B cell (primary cell): ENCODE measurements at regions not wholly inside any gene's neighbourhood (a gene's known extent, or its start where the extent isn't known, plus 50 kb on each side); places are given as distances from the start of the nearest gene placed in this dataset.

ENCODE experiments used
- ATAC-seq: fragments of 200-7000 bp; cut with Tn5 transposase; one replicate; pipeline ENCODE4 v1.10.0; 2021; ENCODE audit warnings: low read depth, mild to moderate bottlenecking, moderate number of reproducible peaks, moderate library complexity
- CTCF ChIA-PET: fragments of 350-600 bp; sonication (Branson Sonifier 250); formaldehyde crosslinking; loops from one replicate; lab custom pipeline; 2021; ENCODE audit warnings: antibody characterized with exemption, inconsistent platforms; lab: Charles Lee
- POLR2A ChIA-PET: fragments of 350-600 bp; sonication (Branson Sonifier 250); formaldehyde crosslinking; loops from one replicate; lab custom pipeline; 2021; ENCODE audit warnings: antibody characterized with exemption; lab: Charles Lee
- DNase-seq: peaks from one replicate; pipeline ENCODE4 v3.0.0; 2013
- H2AFZ ChIP-seq: 2 replicates; pipeline ENCODE4 v1.6.1; 2012; ENCODE audit warnings: mild to moderate bottlenecking, low read depth, low read length; ENCODE audit not compliant: insufficient read depth, poor library complexity, severe bottlenecking
- H3K27ac ChIP-seq, 2 donors: 1 replicate in 1 of 2; 2 replicates in 1 of 2; pipeline ENCODE4 v1.5.1; 2012 to 2013; ENCODE audit warnings: low read length in 2 of 2, mild to moderate bottlenecking in 2 of 2, moderate library complexity in 1 of 2
- H3K27me3 ChIP-seq, 4 experiments: fragments of 200-600 bp in 1 of 4; sonication (generic) in 1 of 4; replicated peaks in 1 of 4; 1 replicate in 2 of 4; 2 replicates in 2 of 4; pipeline versions ENCODE4 v1.6.1 to v1.7.0; 2013 to 2016; ENCODE audit warnings: low read length in 3 of 4, mild to moderate bottlenecking in 2 of 4, mixed read lengths in 1 of 4, moderate library complexity in 1 of 4; ENCODE audit not compliant: insufficient read depth in 4 of 4, control insufficient read depth in 3 of 4; ENCODE audit errors: control extremely low read depth in 1 of 4
- H3K36me3 ChIP-seq, 2 experiments: replicated peaks in 1 of 2; 1 replicate in 1 of 2; 2 replicates in 1 of 2; pipeline versions ENCODE4 v1.6.1 to v1.7.1; 2013; ENCODE audit warnings: low read length in 1 of 2; ENCODE audit not compliant: insufficient read depth in 2 of 2, control insufficient read depth in 1 of 2; ENCODE audit errors: control extremely low read depth in 1 of 2, extremely low read depth in 1 of 2
- H3K4me1 ChIP-seq, 2 donors: fragments of 200-600 bp in 1 of 2; sonication (generic) in 1 of 2; 1 replicate in 1 of 2; 2 replicates in 1 of 2; pipeline versions ENCODE4 v1.5.1 to v1.6.1; 2013 to 2017; ENCODE audit warnings: low read length in 2 of 2; ENCODE audit not compliant: control insufficient read depth in 2 of 2, insufficient read depth in 2 of 2
- H3K4me2 ChIP-seq: replicated peaks from 2 replicates; pipeline ENCODE3; 2012; ENCODE audit warnings: mild to moderate bottlenecking, low read depth, low read length; ENCODE audit not compliant: poor library complexity, severe bottlenecking
- H3K4me3 ChIP-seq, 5 experiments: fragments of 200-600 bp in 1 of 5; sonication (generic) in 1 of 5; 1 replicate in 3 of 5; 2 replicates in 2 of 5; pipeline versions ENCODE4 v1.5.1 to v1.7.0; 2011 to 2016; ENCODE audit warnings: low read length in 4 of 5, mild to moderate bottlenecking in 4 of 5, low read depth in 2 of 5, control low read depth in 1 of 5, moderate library complexity in 1 of 5; ENCODE audit not compliant: insufficient read depth in 1 of 5; ENCODE audit errors: control extremely low read depth in 1 of 5, extremely low read depth in 1 of 5
- H3K79me2 ChIP-seq: fragments of 200-600 bp; sonication (generic); one replicate; pipeline ENCODE4 v1.6.0; 2016; ENCODE audit warnings: low read length; ENCODE audit not compliant: control insufficient read depth, insufficient read depth
- H3K9ac ChIP-seq: fragments of 200-600 bp; sonication (generic); 2 replicates; pipeline ENCODE4 v1.6.1; 2017; ENCODE audit warnings: mild to moderate bottlenecking, low read length, moderate library complexity
- H3K9me3 ChIP-seq, 3 donors: one replicate each; pipeline versions ENCODE4 v1.6.1 to v1.7.1; 2013; ENCODE audit warnings: low read length in 2 of 3; ENCODE audit not compliant: control insufficient read depth in 2 of 3, insufficient read depth in 1 of 3; ENCODE audit errors: control extremely low read depth in 1 of 3
- H4K20me1 ChIP-seq: 2 replicates; pipeline ENCODE4 v1.6.0; 2012; ENCODE audit warnings: mild to moderate bottlenecking, low read length; ENCODE audit not compliant: insufficient read depth, control insufficient read depth, poor library complexity, severe bottlenecking
- H3K27ac Mint-ChIP-seq: one replicate; pipeline ENCODE4 v1.8.0; 2021; ENCODE audit warnings: mixed read lengths
- H3K27me3 Mint-ChIP-seq: one replicate; pipeline ENCODE4 v1.8.0; 2021; ENCODE audit warnings: mixed read lengths
- H3K4me1 Mint-ChIP-seq: one replicate; pipeline ENCODE4 v1.8.0; 2021; ENCODE audit warnings: mixed read lengths
- H3K4me3 Mint-ChIP-seq: one replicate; pipeline ENCODE4 v1.8.0; 2021; ENCODE audit warnings: mixed read lengths
- H3K9me3 Mint-ChIP-seq: one replicate; pipeline ENCODE4 v1.8.0; 2022; ENCODE audit warnings: mixed read lengths; ENCODE audit not compliant: insufficient read depth
- EZH2 ChIP-seq: IDR thresholded peaks from 2 replicates; pipeline ENCODE4 v1.6.1; 2012; ENCODE audit warnings: borderline replicate concordance, low read depth, mild to moderate bottlenecking, moderate library complexity, low read length; ENCODE audit not compliant: insufficient read depth, poor library complexity, severe bottlenecking
- WGBS: methylation state at CpG from one replicate; pipeline ENCODE4 v1.1.5; 2013; ENCODE audit warnings: missing lambda C conversion rate; ENCODE audit not compliant: insufficient coverage; 5-methylcytosine and 5-hydroxymethylcytosine counted together
- intact Hi-C: fragments of 100-400 bp; cut with micrococcal nuclease; formaldehyde crosslinking; loops from one replicate; pipeline ENCODE4 v1.10.0; 2022
- TF ChIP-seq, protein P1 (sequence below): fragments of 200-600 bp; IDR thresholded peaks from one replicate; pipeline ENCODE4 v1.8.0; 2022; ENCODE audit warnings: antibody characterized with exemption, mild to moderate bottlenecking

DNA sequence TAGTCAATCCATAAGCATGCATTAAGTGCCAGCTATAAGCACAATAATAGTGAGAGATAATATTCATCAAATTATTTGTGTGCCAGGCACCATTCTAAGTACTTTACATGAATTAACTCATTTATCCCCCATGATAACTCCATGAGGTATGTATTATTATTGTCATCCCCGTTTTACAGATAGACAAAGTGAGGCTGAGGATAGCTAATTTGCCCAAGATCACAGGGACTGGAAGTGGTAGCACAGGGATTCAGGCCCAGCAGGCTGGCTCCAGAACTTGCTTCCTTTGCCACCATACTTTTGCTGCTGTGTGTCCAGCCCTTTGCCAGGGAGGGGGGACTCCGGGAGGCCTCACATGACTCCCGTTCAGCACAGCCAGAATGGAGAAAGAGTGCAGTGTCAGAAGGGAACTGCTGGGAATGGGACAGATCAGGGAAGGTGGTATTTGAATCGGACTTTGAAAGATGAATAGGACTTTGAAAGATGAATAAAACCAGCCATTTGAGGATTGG is 128.0 kb upstream of the PWP1 start:
- ChIA-PET CTCF (no interaction called here), POLR2A (no interaction called here)
- 92% methylated on average over 3 of the region's 4 CpGs for WGBS

DNA sequence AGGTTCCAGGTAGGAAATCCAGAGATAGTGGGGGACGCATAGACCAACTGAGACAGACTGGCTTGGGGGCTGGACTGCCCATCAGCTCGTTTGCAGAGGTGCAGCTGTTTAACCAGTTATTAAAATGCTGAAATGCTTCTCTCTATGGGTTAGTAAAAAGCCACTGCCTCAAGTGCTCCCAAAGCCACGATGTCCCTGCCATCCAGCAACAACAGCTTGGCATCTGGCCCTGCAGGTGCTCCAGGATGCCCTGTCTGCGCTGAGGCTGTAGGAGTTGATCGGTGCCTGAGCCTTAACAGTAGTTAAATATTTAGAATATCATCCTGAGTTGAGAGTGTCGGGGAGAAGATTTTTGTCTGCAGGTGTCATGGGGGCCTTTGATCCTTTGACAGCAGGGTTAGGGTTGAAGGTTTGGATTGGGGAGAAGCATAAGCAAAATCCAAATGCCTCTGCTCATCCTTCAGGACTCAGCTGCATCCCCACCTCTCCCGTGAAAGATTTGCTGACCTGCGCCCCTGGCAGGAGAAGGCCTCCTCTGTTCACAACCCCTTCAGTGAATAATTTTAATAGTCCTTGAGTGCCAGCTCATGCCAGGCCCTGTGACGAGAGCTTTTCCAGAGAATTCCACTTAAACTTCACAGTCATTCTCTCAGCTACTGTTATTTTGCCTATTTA is 127.3 kb upstream of the PWP1 start:
- Histone ChIP-seq H3K36me3 (no peaks in the 10 kb centered on the region), H2AFZ (no peak overlapping the region), H3K4me1 (no peaks in the 10 kb centered on the region), H3K79me2 (no peaks in the 10 kb centered on the region), H3K27me3 (no peaks in the 10 kb centered on the region), H3K9ac (no peak overlapping the region), H3K4me3 (no peak overlapping the region), H4K20me1 (no peaks in the 10 kb centered on the region), H3K4me2 (no peak overlapping the region), H3K9me3 (no peaks in the 10 kb centered on the region), H3K27ac (no peak overlapping the region)
- DNase-seq (no peak), ATAC-seq (no peak)
- 100% methylated on average over 4 of the region's 9 CpGs for WGBS
- Mint-ChIP-seq H3K4me1 (no peaks in the 10 kb centered on the region), H3K4me3 (no peak overlapping the region), H3K27ac (no peak overlapping the region), H3K27me3 (peaks cover 10% of the 10 kb centered on the region), H3K9me3 (no peaks in the 10 kb centered on the region)
- intact Hi-C loops = no loop called here
- TF ChIP-seq, protein P1, sequence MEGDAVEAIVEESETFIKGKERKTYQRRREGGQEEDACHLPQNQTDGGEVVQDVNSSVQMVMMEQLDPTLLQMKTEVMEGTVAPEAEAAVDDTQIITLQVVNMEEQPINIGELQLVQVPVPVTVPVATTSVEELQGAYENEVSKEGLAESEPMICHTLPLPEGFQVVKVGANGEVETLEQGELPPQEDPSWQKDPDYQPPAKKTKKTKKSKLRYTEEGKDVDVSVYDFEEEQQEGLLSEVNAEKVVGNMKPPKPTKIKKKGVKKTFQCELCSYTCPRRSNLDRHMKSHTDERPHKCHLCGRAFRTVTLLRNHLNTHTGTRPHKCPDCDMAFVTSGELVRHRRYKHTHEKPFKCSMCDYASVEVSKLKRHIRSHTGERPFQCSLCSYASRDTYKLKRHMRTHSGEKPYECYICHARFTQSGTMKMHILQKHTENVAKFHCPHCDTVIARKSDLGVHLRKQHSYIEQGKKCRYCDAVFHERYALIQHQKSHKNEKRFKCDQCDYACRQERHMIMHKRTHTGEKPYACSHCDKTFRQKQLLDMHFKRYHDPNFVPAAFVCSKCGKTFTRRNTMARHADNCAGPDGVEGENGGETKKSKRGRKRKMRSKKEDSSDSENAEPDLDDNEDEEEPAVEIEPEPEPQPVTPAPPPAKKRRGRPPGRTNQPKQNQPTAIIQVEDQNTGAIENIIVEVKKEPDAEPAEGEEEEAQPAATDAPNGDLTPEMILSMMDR = no peak
- no peak for TF ChIP-seq EZH2
- CTCF ChIA-PET = no interaction called here
- POLR2A ChIA-PET = no interaction called here

More for the DNA sequence above, 128.0 kb upstream of the PWP1 start:
- Histone ChIP-seq H2AFZ (no peak overlapping the region), H3K36me3 (no peaks in the 10 kb centered on the region), H3K4me2 (no peak overlapping the region), H3K27ac (no peak overlapping the region), H3K9me3 (no peaks in the 10 kb centered on the region), H4K20me1 (no peaks in the 10 kb centered on the region), H3K79me2 (no peaks in the 10 kb centered on the region), H3K9ac (no peak overlapping the region), H3K27me3 (no peaks in the 10 kb centered on the region), H3K4me3 (no peak overlapping the region), H3K4me1 (no peaks in the 10 kb centered on the region)
- Mint-ChIP-seq H3K9me3 (no peaks in the 10 kb centered on the region), H3K27ac (no peak overlapping the region), H3K27me3 (peaks cover 12% of the 10 kb centered on the region), H3K4me1 (no peaks in the 10 kb centered on the region), H3K4me3 (no peak overlapping the region)
- DNase-seq (no peak), ATAC-seq (no peak)
- intact Hi-C loops = no loop called here
- TF ChIP-seq EZH2 = no peak
- TF ChIP-seq, protein P1 = no peak
